ENCODE measurements at regions not wholly inside any gene's neighbourhood (a gene's known extent, or its start where the extent isn't known, plus 50 kb on each side); places are given as distances from the start of the nearest gene placed in this dataset.

GRCh38 chr7:86930554-86931307, 128.7 kb downstream of the ELAPOR2 start:
- H3K79me1 ChIP-seq (ENCODE audit: insufficient read depth, low read depth, low read length, poor library complexity, severe bottlenecking), result no peaks in the 10 kb centered on the region
- H4K20me1 ChIP-seq (ENCODE audit: control insufficient read depth, insufficient read depth, insufficient read length), result no peaks in the 10 kb centered on the region
- no peak overlapping the region for H3K27ac ChIP-seq (ENCODE audit: insufficient read length, low read depth, low read length)
- no peak overlapping the region for H3K4ac ChIP-seq (ENCODE audit: low read depth, low read length)
- no peak overlapping the region for H2AFZ ChIP-seq (ENCODE audit: low read length)
- TF ChIP-seq CTCF (conservative IDR thresholded peaks at IDR 0.05), result no peak
- no peak overlapping the region for H4K8ac ChIP-seq (replicated peaks; ENCODE audit: insufficient read length, low read depth, low read length)
- H3T11ph ChIP-seq (ENCODE audit: low read length), result no peak overlapping the region
- no peak overlapping the region for H3K14ac ChIP-seq (ENCODE audit: insufficient read depth, low read length)
- H3K36me3 Mint-ChIP-seq (ENCODE audit: insufficient read depth in 1 of 3, low read depth in 3 of 3), result peaks cover 4 to 18% (median 5%) of the 10 kb centered on the region in 3 experiments; a peak in 5 of 7 replicates
- H4K91ac ChIP-seq (ENCODE audit: insufficient read length, low read depth, low read length), result no peak overlapping the region
- no peak overlapping the region for H3K18ac ChIP-seq (ENCODE audit: insufficient read length, low read depth, low read length)
- no peak overlapping the region for H2BK20ac ChIP-seq (ENCODE audit: low read depth, low read length, poor library complexity, severe bottlenecking)
- no peak overlapping the region for H2BK5ac ChIP-seq (ENCODE audit: insufficient read length, low read length)
- H3K4me2 ChIP-seq (ENCODE audit: insufficient read depth, insufficient read length, low read length), result no peak overlapping the region
- no peaks in the 10 kb centered on the region for H3K4me1 ChIP-seq (ENCODE audit: insufficient read depth, low read length)
- H3K4me1 Mint-ChIP-seq, result peaks cover 5 to 7% of the 10 kb centered on the region in 2 experiments; a peak in 3 of 4 replicates
- H3K9me3 Mint-ChIP-seq, result no peaks in the 10 kb centered on the region
- no peaks in the 10 kb centered on the region for H3K9me3 ChIP-seq (ENCODE audit: control insufficient read depth, low read depth, low read length)
- no peak overlapping the region for H2BK120ac ChIP-seq (ENCODE audit: low read depth, low read length, poor library complexity, severe bottlenecking)
- no peak overlapping the region for H3K23ac ChIP-seq (ENCODE audit: insufficient read length, low read depth, low read length)
- no peak overlapping the region for H2BK12ac ChIP-seq (ENCODE audit: insufficient read length, low read depth, low read length)
- H2AK5ac ChIP-seq (ENCODE audit: insufficient read length, low read length), result no peak overlapping the region
- H3K9ac ChIP-seq (ENCODE audit: extremely low read depth, insufficient read length, low read length), result no peak overlapping the region
- H4K5ac ChIP-seq (ENCODE audit: insufficient read length, low read depth, low read length), result no peak overlapping the region
- H3K56ac ChIP-seq (ENCODE audit: insufficient read length, low read depth, low read length), result no peak overlapping the region
- no peaks in the 10 kb centered on the region for H3K79me2 ChIP-seq (ENCODE audit: insufficient read depth, low read length)
- no peak overlapping the region for H2BK15ac ChIP-seq (ENCODE audit: low read depth, low read length)
- no peaks in the 10 kb centered on the region for H3K27me3 ChIP-seq (ENCODE audit: insufficient read depth, low read length)
- DNase-seq, result no peak
- H3K4me3 Mint-ChIP-seq, result no peak overlapping the region
- no peaks in the 10 kb centered on the region for H3K27me3 Mint-ChIP-seq (ENCODE audit: low read depth)
- WGBS (ENCODE audit: extremely low coverage, insufficient read length, low lambda C conversion rate), result no CpG with 5 or more reads among the region's 5 CpGs
- H3K23me2 ChIP-seq (ENCODE audit: insufficient read length, low read depth, low read length, poor library complexity, severe bottlenecking), result no peaks in the 10 kb centered on the region
- H3K27ac Mint-ChIP-seq, result no peak overlapping the region

All from H9 (cell line).